ENCODE measurements at regions not wholly inside any gene's neighbourhood (a gene's known extent, or its start where the extent isn't known, plus 50 kb on each side); places are given as distances from the start of the nearest gene placed in this dataset.

GRCh38 chr10:4626919-4627318 is 199.1 kb upstream of the AKR1E2 start:
- no peak for TF ChIP-seq ATF7 (IDR thresholded peaks at IDR 0.05)
- TF ChIP-seq RAD21 (CRISPR knock-in tag; conservative IDR thresholded peaks at IDR 0.05 in 1 of 2, IDR thresholded peaks at IDR 0.05 in 1 of 2), result no peak
- TF ChIP-seq CREB1 (IDR thresholded peaks at IDR 0.05), result no peak
- TF ChIP-seq CREB1 (CRISPR knock-in tag; IDR thresholded peaks at IDR 0.05), result no peak
- TF ChIP-seq ATF4 (CRISPR knock-in tag; IDR thresholded peaks at IDR 0.05), result no peak

Measured in K562 (cell line).